Gastrocnemius medialis (tissue), 4 donors: ENCODE measurements at regions not wholly inside any gene's neighbourhood (a gene's known extent, or its start where the extent isn't known, plus 50 kb on each side); places are given as distances from the start of the nearest gene placed in this dataset.

Experiments used
- ATAC-seq, 2 donors: fragments of 150-250 bp; one replicate each; pipeline ENCODE4 v1.9.1; 2016
- DNase-seq, 2 donors: peaks; one replicate each; pipeline ENCODE4 v3.0.0-alpha.2; 2019
- H3K27ac ChIP-seq, 4 donors: fragments of 200-600 bp; sonication (generic); 1 replicate in 1 of 4; 2 replicates in 3 of 4; pipeline ENCODE4 v1.5.1; 2016 to 2018; ENCODE audit warnings: mild to moderate bottlenecking in 2 of 4, moderate library complexity in 1 of 4
- H3K27me3 ChIP-seq, 3 donors: fragments of 200-600 bp; sonication (generic) in 2 of 3; 1 replicate in 1 of 3; 2 replicates in 2 of 3; pipeline versions ENCODE4 v1.5.1 to v1.6.0; 2016 to 2019; ENCODE audit warnings: mild to moderate bottlenecking in 1 of 3, moderate library complexity in 1 of 3
- H3K36me3 ChIP-seq, 2 donors: fragments of 200-600 bp; sonication (generic) in 1 of 2; one replicate each; pipeline ENCODE4 v1.5.1; 2017 to 2018
- H3K4me1 ChIP-seq, 2 donors: fragments of 200-600 bp; sonication (generic) in 1 of 2; one replicate each; pipeline ENCODE4 v1.5.1; 2016 to 2017; ENCODE audit warnings: mild to moderate bottlenecking in 2 of 2
- H3K4me3 ChIP-seq, 4 donors: fragments of 200-600 bp; sonication (generic) in 3 of 4; 1 replicate in 1 of 4; 2 replicates in 3 of 4; pipeline ENCODE4 v1.5.1; 2016 to 2019; ENCODE audit warnings: mild to moderate bottlenecking in 2 of 4
- H3K9me3 ChIP-seq, 3 donors: fragments of 200-600 bp; sonication (generic) in 2 of 3; 1 replicate in 1 of 3; 2 replicates in 2 of 3; pipeline ENCODE4 v1.5.1; 2016 to 2019
- POLR2A ChIP-seq, 2 donors: fragments of 450-650 bp; IDR thresholded peaks; one replicate each; pipeline ENCODE4 v1.6.1; 2017; ENCODE audit warnings: antibody characterized with exemption in 2 of 2, mild to moderate bottlenecking in 2 of 2, moderate library complexity in 2 of 2
- in situ Hi-C, 4 donors: fragments of 200-750 bp; cut with MboI; loops; one replicate each; pipeline versions ENCODE4 v1.15.0 to v1.8.0; 2017; ENCODE audit warnings: low sequenced_read_pairs in 4 of 4
- intact Hi-C: fragments of 100-400 bp; cut with DNase I; formaldehyde crosslinking; loops from one replicate; pipeline ENCODE4 v1.15.1; 2023; ENCODE audit warnings: low total_unique reads
- TF ChIP-seq, protein P1 (sequence below), 5 experiments: fragments of 450-650 bp in 3 of 5; fragments of 200-600 bp in 2 of 5; sonication (generic) in 2 of 5; IDR thresholded peaks in 4 of 5; conservative IDR thresholded peaks in 1 of 5; 1 replicate in 4 of 5; 2 replicates in 1 of 5; pipeline ENCODE4 v1.5.1; 2016 to 2019; ENCODE audit warnings: antibody characterized with exemption in 5 of 5, mild to moderate bottlenecking in 3 of 5, moderate library complexity in 3 of 5

- H3K4me3 ChIP-seq: no peak overlapping the region
- no peaks in the 10 kb centered on the region for H3K27me3 ChIP-seq
- TF ChIP-seq POLR2A (IDR thresholded peaks at IDR 0.05): no peak
- TF ChIP-seq, protein P1, sequence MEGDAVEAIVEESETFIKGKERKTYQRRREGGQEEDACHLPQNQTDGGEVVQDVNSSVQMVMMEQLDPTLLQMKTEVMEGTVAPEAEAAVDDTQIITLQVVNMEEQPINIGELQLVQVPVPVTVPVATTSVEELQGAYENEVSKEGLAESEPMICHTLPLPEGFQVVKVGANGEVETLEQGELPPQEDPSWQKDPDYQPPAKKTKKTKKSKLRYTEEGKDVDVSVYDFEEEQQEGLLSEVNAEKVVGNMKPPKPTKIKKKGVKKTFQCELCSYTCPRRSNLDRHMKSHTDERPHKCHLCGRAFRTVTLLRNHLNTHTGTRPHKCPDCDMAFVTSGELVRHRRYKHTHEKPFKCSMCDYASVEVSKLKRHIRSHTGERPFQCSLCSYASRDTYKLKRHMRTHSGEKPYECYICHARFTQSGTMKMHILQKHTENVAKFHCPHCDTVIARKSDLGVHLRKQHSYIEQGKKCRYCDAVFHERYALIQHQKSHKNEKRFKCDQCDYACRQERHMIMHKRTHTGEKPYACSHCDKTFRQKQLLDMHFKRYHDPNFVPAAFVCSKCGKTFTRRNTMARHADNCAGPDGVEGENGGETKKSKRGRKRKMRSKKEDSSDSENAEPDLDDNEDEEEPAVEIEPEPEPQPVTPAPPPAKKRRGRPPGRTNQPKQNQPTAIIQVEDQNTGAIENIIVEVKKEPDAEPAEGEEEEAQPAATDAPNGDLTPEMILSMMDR (IDR thresholded peaks at IDR 0.05 in 4 of 5, conservative IDR thresholded peaks at IDR 0.05 in 1 of 5): no peak
- intact Hi-C loops (loop anchor here (2.0 kb wide), 1 partner anchor 240 kb away; no protein-coding TSS in a partner anchor), in situ Hi-C loops (loop anchor here in 1 of 4 donors (25.0 kb wide), 1 partner anchor 239 kb away; no protein-coding TSS in a partner anchor)
- ATAC-seq (no peak), DNase-seq (no peak)
- no peaks in the 10 kb centered on the region for H3K36me3 ChIP-seq
- H3K4me1 ChIP-seq: no peaks in the 10 kb centered on the region
- no peaks in the 10 kb centered on the region for H3K9me3 ChIP-seq
- H3K27ac ChIP-seq: no peak overlapping the region
Observed at GRCh38 chr17:77772899-77773358, 185.6 kb upstream of the TNRC6C start.

DNA sequence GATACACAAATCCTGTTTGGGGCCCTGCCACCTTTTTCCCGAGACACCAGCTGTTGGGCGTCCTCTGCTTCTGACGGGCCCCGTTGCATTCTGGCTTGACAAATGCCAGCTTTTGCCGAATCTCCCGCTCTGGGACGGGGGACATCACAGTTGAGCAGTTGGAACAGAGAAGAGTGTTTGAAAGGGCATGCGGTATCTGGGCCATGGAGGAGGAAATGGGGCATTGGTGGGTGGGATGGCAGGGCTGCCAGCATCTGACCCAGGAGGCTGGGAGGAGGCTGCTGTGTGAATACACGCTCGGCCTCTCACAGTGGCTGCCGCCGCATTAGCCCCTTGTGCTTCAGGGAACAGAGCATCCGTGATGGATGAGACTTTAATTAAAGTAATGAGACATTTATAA lies 184.3 kb upstream of the TNRC6C start:
- ATAC-seq (no peak), DNase-seq (no peak)
- intact Hi-C loops: no loop called here
- no peaks in the 10 kb centered on the region for H3K36me3 ChIP-seq
- TF ChIP-seq, protein P1 (IDR thresholded peaks at IDR 0.05 in 4 of 5, conservative IDR thresholded peaks at IDR 0.05 in 1 of 5): no peak
- TF ChIP-seq POLR2A (IDR thresholded peaks at IDR 0.05): no peak
- H3K27me3 ChIP-seq: no peaks in the 10 kb centered on the region
- in situ Hi-C loops: loop anchor here in 1 of 4 donors (25.0 kb wide), 1 partner anchor 238 kb away; no protein-coding TSS in a partner anchor
- H3K27ac ChIP-seq: no peak overlapping the region
- H3K9me3 ChIP-seq: no peaks in the 10 kb centered on the region
- no peak overlapping the region for H3K4me3 ChIP-seq
- peaks cover 0 to under 1% of the 10 kb centered on the region in 2 donors for H3K4me1 ChIP-seq

DNA sequence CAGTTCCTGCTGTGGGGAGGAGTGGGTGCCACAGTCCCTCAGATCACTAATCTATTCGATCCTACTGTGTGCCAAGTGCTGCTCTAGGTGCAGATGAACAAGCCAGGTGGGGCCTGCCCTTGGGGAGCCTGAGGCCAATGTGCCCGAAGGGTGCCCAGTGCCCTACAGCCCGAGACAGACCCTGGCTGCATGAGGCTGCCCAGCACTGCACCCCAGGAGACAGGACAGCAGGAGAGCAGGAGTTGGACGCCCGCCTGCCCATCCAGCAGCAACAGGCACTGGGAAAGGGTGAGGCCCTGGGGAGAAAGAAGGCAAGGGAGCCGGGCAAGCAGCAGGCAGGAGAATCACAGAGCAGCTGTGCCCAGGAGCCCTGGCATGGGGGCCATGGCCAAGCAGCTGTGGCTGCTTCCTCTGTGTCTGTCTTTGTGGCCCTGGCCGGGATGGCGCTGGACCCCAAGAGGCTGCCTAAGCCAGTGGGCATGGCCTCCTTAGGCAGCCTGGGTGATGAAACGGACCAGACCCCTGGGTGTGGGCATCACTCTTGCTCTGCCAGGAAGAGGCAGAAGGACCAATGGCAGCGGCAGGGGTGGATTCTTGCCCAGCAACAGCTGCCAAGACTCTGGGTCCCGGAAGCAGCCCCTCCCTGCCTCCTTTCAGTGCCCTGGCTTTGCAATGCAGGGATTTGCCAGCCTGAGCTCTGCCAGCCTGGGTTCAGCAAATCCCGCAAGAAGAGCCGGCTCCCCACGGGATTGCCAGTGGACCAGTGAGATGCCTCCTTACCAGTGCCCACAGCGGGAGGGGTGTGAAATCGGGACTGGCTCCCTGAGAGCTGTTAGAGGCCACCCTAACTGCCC lies 179.6 kb upstream of the TNRC6C start:
- H3K27me3 ChIP-seq: no peaks in the 10 kb centered on the region
- peak in 1 of 2 donors; percentile 37 for DNase-seq
- H3K36me3 ChIP-seq: no peaks in the 10 kb centered on the region
- H3K27ac ChIP-seq: no peak overlapping the region
- in situ Hi-C loops (no loop called here), intact Hi-C loops (no loop called here)
- no peak overlapping the region for H3K4me3 ChIP-seq
- no peaks in the 10 kb centered on the region for H3K9me3 ChIP-seq
- peaks cover 10 to 11% of the 10 kb centered on the region in 2 donors for H3K4me1 ChIP-seq
- peak; percentile 58 to 64 for ATAC-seq
- TF ChIP-seq POLR2A (IDR thresholded peaks at IDR 0.05): no peak
- TF ChIP-seq, protein P1 (IDR thresholded peaks at IDR 0.05 in 4 of 5, conservative IDR thresholded peaks at IDR 0.05 in 1 of 5): no peak

DNA sequence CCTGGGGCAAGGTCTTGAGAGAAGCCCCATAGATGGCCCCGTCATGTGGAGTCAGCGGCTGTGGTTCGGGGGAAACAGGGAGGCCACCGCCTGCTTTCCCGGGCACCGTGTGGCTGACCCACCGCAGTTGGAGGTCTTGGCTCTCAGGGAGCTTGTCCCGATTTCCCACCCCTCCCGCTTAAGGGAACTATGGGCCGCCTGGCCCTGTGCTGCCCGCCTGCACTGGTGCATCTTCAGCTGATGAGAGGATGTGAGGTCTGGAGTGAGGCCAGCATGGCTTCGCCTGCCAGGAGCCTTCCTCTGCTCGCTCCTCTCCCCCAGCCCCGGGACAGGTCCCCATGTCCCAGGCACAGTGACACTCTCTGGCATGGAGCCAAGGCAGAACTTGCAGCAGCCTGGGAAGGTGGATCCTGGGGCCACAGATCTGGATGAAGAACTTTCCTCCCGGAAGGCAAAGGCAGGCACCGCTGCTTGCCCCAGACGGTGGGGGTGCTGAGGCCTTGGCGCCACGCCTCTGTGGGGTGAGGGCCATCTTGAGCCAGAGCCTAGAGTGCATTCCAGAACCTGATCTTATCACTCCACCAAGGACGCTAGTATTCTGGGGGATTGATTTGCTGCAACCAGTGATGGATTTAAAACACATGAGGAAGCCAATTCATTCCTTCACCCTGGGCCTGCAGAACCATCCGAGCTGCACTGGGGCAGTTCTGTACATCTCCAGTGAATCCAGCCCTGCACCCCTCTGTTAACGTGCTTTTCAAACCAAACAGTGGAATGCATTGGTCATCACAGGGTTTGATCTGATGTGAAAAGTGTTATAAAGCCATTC lies 178.6 kb upstream of the TNRC6C start:
- intact Hi-C loops (no loop called here), in situ Hi-C loops (no loop called here)
- DNase-seq: no peak

More for the DNA sequence above, 178.6 kb upstream of the TNRC6C start:
- Histone ChIP-seq H3K36me3 (no peaks in the 10 kb centered on the region), H3K4me1 (peaks cover 10 to 11% of the 10 kb centered on the region in 2 donors), H3K4me3 (no peak overlapping the region), H3K27ac (no peak overlapping the region), H3K27me3 (no peaks in the 10 kb centered on the region), H3K9me3 (no peaks in the 10 kb centered on the region)
- ATAC-seq: peak in 1 of 2 donors; percentile 24
- TF ChIP-seq, protein P1 (IDR thresholded peaks at IDR 0.05 in 4 of 5, conservative IDR thresholded peaks at IDR 0.05 in 1 of 5): no peak
- TF ChIP-seq POLR2A (IDR thresholded peaks at IDR 0.05): no peak
